Stomach (tissue), 8 donors: ENCODE measurements at regions not wholly inside any gene's neighbourhood (a gene's known extent, or its start where the extent isn't known, plus 50 kb on each side); places are given as distances from the start of the nearest gene placed in this dataset.

Experiments
- DNase-seq, 2 donors: peaks; one replicate each; pipeline versions ENCODE4 v3.0.0 to v3.0.0-alpha.2; 2013 to 2019
- H3K27ac ChIP-seq, 5 donors: fragments of 200-600 bp in 4 of 5; sonication (generic) in 4 of 5; one replicate each; pipeline ENCODE4 v1.5.1; 2013 to 2019; ENCODE audit warnings: mild to moderate bottlenecking in 1 of 5, moderate library complexity in 1 of 5
- H3K27me3 ChIP-seq, 3 donors: fragments of 200-600 bp; sonication (generic); one replicate each; pipeline ENCODE4 v1.5.1; 2017 to 2019; ENCODE audit warnings: mixed run types in 1 of 3
- H3K36me3 ChIP-seq, 4 donors: fragments of 200-600 bp; sonication (generic); 1 replicate in 3 of 4; 2 replicates in 1 of 4; pipeline ENCODE4 v1.5.1; 2016 to 2019
- H3K4me1 ChIP-seq, 4 donors: fragments of 200-600 bp; sonication (generic); one replicate each; pipeline ENCODE4 v1.5.1; 2016 to 2019
- H3K4me3 ChIP-seq, 4 donors: fragments of 200-600 bp; sonication (generic) in 3 of 4; one replicate each; pipeline ENCODE4 v1.5.1; 2016 to 2019; ENCODE audit warnings: mild to moderate bottlenecking in 1 of 4
- H3K9me3 ChIP-seq, 4 donors: fragments of 200-600 bp; sonication (generic); one replicate each; pipeline ENCODE4 v1.5.1; 2016 to 2019
- EP300 ChIP-seq: sonication (generic); formaldehyde crosslinking; IDR thresholded peaks from one replicate; pipeline ENCODE4 v1.6.1; 2017; ENCODE audit warnings: antibody characterized with exemption
- POLR2A ChIP-seq, 4 donors: fragments of 450-650 bp; IDR thresholded peaks; one replicate each; pipeline ENCODE4 v1.6.1; 2016; ENCODE audit warnings: antibody characterized with exemption in 4 of 4, control low read depth in 2 of 4, mild to moderate bottlenecking in 1 of 4, moderate library complexity in 1 of 4
- POLR2AphosphoS5 ChIP-seq, 3 donors: sonication (generic); formaldehyde crosslinking; IDR thresholded peaks; one replicate each; pipeline ENCODE4 v1.6.1; 2016; ENCODE audit warnings: antibody characterized with exemption in 3 of 3
- WGBS, 5 donors: extraction: QIAGEN DNeasy Blood & Tissue Kit in 3 of 5; methylation state at CpG; one replicate each; pipeline versions ENCODE4 v1.1.5 to v1.1.7; 2013 to 2018; 5-methylcytosine and 5-hydroxymethylcytosine counted together
- intact Hi-C: fragments of 100-400 bp; cut with DNase I; formaldehyde crosslinking; loops from one replicate; pipeline ENCODE4 v1.15.1; 2023; ENCODE audit warnings: low total_unique reads
- TF ChIP-seq, protein P1 (sequence below), 7 experiments: fragments of 450-650 bp in 4 of 7; fragments of 200-600 bp in 3 of 7; sonication (generic) in 3 of 7; IDR thresholded peaks; one replicate each; pipeline ENCODE4 v1.5.1; 2016 to 2019; ENCODE audit warnings: antibody characterized with exemption in 7 of 7, control low read depth in 2 of 7, mild to moderate bottlenecking in 1 of 7
- donor health status: healthy with polysubstance abuse.
- donor health status: Bipolar disorder and iron deficiency.
- donor health status: healthy.

DNA sequence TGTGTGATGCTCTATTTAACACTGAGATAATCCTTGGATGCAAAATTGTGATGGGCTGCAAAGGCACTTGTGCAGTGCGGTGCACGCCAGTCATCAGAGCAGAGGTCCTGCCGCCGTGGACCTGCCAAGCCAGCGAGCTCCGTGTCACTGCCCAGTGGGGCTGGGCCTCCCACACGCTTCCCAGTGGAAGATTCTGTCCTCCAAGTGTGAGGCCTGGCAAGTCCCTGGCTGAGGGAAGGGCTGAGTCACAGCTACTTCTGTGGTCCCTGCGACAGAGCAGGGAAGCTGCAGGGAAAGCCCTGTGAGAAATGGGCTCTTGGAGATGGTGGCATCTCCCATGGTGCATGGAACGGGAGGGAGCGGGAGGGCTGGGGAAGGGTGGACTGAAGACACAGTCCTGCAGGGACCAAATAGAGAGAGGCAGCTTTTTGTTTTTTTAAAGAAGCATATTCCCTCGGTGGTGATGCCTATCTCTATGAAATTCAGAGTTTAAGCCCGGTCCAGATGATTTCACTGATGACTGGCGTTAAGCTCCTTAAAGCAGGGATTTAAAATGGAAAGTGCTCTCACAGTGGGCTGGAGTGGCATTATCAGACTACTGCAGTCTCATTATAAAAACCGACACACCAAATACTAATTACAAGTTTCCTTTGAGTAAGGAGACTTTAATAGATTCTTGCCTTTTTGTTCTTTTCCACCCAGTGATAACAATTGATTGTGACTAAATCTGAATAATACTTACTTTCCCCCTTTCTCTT lies 413.7 kb downstream of the QKI start:
- peaks cover 0 to 6% (median 0%) of the 10 kb centered on the region in 3 donors for H3K27me3 ChIP-seq
- TF ChIP-seq POLR2A (IDR thresholded peaks at IDR 0.05) (no peak), POLR2AphosphoS5 (IDR thresholded peaks at IDR 0.05) (no peak), EP300 (no peak)
- TF ChIP-seq, protein P1, sequence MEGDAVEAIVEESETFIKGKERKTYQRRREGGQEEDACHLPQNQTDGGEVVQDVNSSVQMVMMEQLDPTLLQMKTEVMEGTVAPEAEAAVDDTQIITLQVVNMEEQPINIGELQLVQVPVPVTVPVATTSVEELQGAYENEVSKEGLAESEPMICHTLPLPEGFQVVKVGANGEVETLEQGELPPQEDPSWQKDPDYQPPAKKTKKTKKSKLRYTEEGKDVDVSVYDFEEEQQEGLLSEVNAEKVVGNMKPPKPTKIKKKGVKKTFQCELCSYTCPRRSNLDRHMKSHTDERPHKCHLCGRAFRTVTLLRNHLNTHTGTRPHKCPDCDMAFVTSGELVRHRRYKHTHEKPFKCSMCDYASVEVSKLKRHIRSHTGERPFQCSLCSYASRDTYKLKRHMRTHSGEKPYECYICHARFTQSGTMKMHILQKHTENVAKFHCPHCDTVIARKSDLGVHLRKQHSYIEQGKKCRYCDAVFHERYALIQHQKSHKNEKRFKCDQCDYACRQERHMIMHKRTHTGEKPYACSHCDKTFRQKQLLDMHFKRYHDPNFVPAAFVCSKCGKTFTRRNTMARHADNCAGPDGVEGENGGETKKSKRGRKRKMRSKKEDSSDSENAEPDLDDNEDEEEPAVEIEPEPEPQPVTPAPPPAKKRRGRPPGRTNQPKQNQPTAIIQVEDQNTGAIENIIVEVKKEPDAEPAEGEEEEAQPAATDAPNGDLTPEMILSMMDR (IDR thresholded peaks at IDR 0.05), result no peak
- no peaks in the 10 kb centered on the region for H3K4me1 ChIP-seq
- intact Hi-C loops, result no loop called here
- no peak overlapping the region for H3K27ac ChIP-seq
- DNase-seq, result no peak
- no peak overlapping the region for H3K4me3 ChIP-seq
- H3K36me3 ChIP-seq, result no peaks in the 10 kb centered on the region
- WGBS, 5 donors, result 69 to 88% (median 80%) methylated on average over 14 of the region's 14 CpGs
- peaks cover 0 to 7% (median 0%) of the 10 kb centered on the region in 4 donors for H3K9me3 ChIP-seq

DNA sequence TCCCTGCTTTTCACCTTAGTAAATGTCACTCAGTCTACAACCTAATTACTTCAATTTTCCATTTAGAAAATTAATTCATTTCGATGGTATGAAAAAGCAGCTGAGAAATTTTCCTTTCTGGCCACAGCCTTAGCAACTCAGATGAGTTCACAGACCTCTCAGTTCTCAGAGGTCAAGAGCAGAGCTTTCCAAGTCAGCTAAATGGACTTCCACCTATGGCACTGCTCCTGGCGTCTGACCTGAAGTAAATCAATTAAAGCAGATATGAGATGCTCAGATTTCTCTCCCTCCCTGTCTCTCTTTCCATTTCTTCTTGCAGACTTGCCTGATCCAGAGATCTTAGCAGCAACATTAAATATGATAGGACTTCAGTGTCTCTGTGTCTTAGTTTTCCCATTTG lies 412.6 kb downstream of the QKI start:
- Histone ChIP-seq H3K4me1 (no peaks in the 10 kb centered on the region), H3K4me3 (no peak overlapping the region), H3K9me3 (peaks cover 0 to 7% (median 0%) of the 10 kb centered on the region in 4 donors), H3K36me3 (no peaks in the 10 kb centered on the region), H3K27me3 (peaks cover 0 to 6% (median 0%) of the 10 kb centered on the region in 3 donors), H3K27ac (no peak overlapping the region)
- WGBS, 5 donors, result 46 to 54% (median 48%) methylated on average over 2 of the region's 2 CpGs
- DNase-seq, result no peak
- no peak for TF ChIP-seq POLR2A (IDR thresholded peaks at IDR 0.05)
- no peak for TF ChIP-seq POLR2AphosphoS5 (IDR thresholded peaks at IDR 0.05)
- no peak for TF ChIP-seq EP300
- TF ChIP-seq, protein P1 (IDR thresholded peaks at IDR 0.05), result no peak
- intact Hi-C loops, result no loop called here

DNA sequence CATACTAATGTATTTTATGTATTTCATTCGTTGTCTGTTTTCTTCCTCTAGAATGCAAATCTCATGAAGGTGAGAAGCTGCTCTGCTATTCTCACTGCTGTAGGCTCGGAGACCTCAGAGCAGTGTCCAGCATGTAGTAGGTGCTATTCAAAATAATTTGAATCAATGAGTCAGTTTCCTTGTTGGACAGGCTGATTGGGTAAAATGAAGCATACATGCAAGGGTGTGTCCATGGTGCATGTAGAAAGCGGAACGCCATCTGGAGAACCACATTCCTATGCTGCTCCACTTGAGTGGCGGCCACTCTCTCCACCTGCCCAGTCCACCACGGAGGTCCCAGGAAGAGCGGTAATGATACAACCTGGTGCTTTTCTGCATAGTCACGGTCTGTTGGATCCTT lies 412.1 kb downstream of the QKI start:
- TF ChIP-seq, protein P1 (IDR thresholded peaks at IDR 0.05), result no peak
- no peak for TF ChIP-seq POLR2AphosphoS5 (IDR thresholded peaks at IDR 0.05)
- no peak for TF ChIP-seq EP300
- TF ChIP-seq POLR2A (IDR thresholded peaks at IDR 0.05), result no peak
- intact Hi-C loops, result no loop called here
- Histone ChIP-seq H3K4me1 (no peaks in the 10 kb centered on the region), H3K36me3 (no peaks in the 10 kb centered on the region), H3K27ac (no peak overlapping the region), H3K9me3 (peaks cover 0 to 5% (median 0%) of the 10 kb centered on the region in 4 donors), H3K4me3 (no peak overlapping the region), H3K27me3 (peaks cover 0 to 6% (median 0%) of the 10 kb centered on the region in 3 donors)
- no peak for DNase-seq
- 86 to 92% (median 89%) methylated on average over 8 of the region's 8 CpGs for WGBS, 5 donors

DNA sequence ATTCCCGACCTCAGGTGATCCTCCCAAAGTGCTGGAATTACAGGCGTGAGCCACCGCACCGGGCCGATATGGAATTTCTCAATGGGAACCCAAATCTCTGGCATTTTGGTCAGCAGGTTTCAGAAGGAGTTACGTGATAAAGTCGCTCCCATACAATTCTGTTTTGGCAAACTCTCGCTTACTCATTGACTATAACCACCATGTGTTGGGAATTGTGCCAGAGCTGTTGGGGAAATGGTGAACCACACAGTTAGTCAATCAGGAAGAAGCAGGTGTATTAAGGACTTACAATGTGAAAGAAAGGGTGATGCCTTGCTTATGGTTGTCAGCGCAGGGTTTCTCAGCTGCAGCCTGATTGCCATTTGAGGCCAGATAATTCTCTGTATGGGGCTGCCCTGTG lies 410.5 kb downstream of the QKI start:
- TF ChIP-seq, protein P1 (IDR thresholded peaks at IDR 0.05), result no peak
- TF ChIP-seq EP300 (no peak), POLR2A (IDR thresholded peaks at IDR 0.05) (no peak), POLR2AphosphoS5 (IDR thresholded peaks at IDR 0.05) (no peak)
- intact Hi-C loops, result no loop called here
- WGBS, 5 donors, result 83 to 92% (median 84%) methylated on average over 9 of the region's 9 CpGs
- Histone ChIP-seq H3K27ac (no peak overlapping the region), H3K36me3 (no peaks in the 10 kb centered on the region), H3K4me1 (no peaks in the 10 kb centered on the region), H3K27me3 (peaks cover 0 to 6% (median 0%) of the 10 kb centered on the region in 3 donors), H3K4me3 (no peak overlapping the region), H3K9me3 (no peaks in the 10 kb centered on the region)
- no peak for DNase-seq
